GM23248 (cell line): ENCODE measurements at regions not wholly inside any gene's neighbourhood (a gene's known extent, or its start where the extent isn't known, plus 50 kb on each side); places are given as distances from the start of the nearest gene placed in this dataset.

Experiments used
- DNase-seq: peaks from one replicate; pipeline ENCODE4 v3.0.0-alpha.2; 2015
- H2AFZ ChIP-seq: fragments of 200-600 bp; sonication (generic); 2 replicates; pipeline ENCODE4 v1.6.1; 2016; ENCODE audit warnings: antibody characterized with exemption
- H3F3A ChIP-seq: fragments of 200-600 bp; sonication (generic); 2 replicates; pipeline ENCODE4 v1.6.1; 2016; ENCODE audit warnings: mild to moderate bottlenecking, antibody characterized with exemption, mixed run types; ENCODE audit not compliant: insufficient read depth
- H3K27ac ChIP-seq: fragments of 200-600 bp; sonication (generic); 2 replicates; pipeline ENCODE4 v1.5.1; 2016; ENCODE audit warnings: mild to moderate bottlenecking
- H3K27me3 ChIP-seq: fragments of 200-600 bp; sonication (generic); replicated peaks from 2 replicates; pipeline ENCODE4 v1.6.1; 2016; ENCODE audit warnings: mild to moderate bottlenecking; ENCODE audit not compliant: insufficient read depth
- H3K36me3 ChIP-seq: fragments of 200-600 bp; sonication (generic); 2 replicates; pipeline ENCODE4 v1.6.1; 2016; ENCODE audit warnings: low read depth, mild to moderate bottlenecking
- H3K4me1 ChIP-seq: fragments of 200-600 bp; sonication (generic); 2 replicates; pipeline ENCODE4 v1.6.1; 2016; ENCODE audit warnings: mild to moderate bottlenecking; ENCODE audit not compliant: insufficient read depth
- H3K4me2 ChIP-seq: fragments of 200-600 bp; sonication (generic); one replicate; pipeline ENCODE4 v1.6.1; 2016; ENCODE audit warnings: mild to moderate bottlenecking; ENCODE audit not compliant: unreplicated experiment
- H3K4me3 ChIP-seq: fragments of 200-600 bp; sonication (generic); 2 replicates; pipeline ENCODE4 v1.5.1; 2016; ENCODE audit warnings: mild to moderate bottlenecking
- H3K79me2 ChIP-seq: fragments of 200-600 bp; sonication (generic); 2 replicates; pipeline ENCODE4 v1.6.1; 2016; ENCODE audit warnings: mild to moderate bottlenecking; ENCODE audit not compliant: insufficient read depth
- H3K9ac ChIP-seq: fragments of 200-600 bp; sonication (generic); 2 replicates; pipeline ENCODE4 v1.6.1; 2016; ENCODE audit warnings: mild to moderate bottlenecking
- H3K9me2 ChIP-seq: fragments of 200-600 bp; sonication (generic); 2 replicates; pipeline ENCODE4 v1.6.1; 2016; ENCODE audit warnings: mixed run types, mild to moderate bottlenecking, moderate library complexity; ENCODE audit not compliant: insufficient read depth
- H3K9me3 ChIP-seq: fragments of 200-600 bp; sonication (generic); one replicate; pipeline ENCODE4 v1.6.1; 2017; ENCODE audit warnings: low read depth
- H4K20me1 ChIP-seq: fragments of 200-600 bp; sonication (generic); 2 replicates; pipeline ENCODE4 v1.6.0; 2016; ENCODE audit not compliant: insufficient read depth
- EZH2 ChIP-seq: fragments of 200-600 bp; sonication (generic); IDR thresholded peaks from 2 replicates; pipeline ENCODE4 v1.6.1; 2018; ENCODE audit warnings: antibody characterized with exemption, mild to moderate bottlenecking; ENCODE audit not compliant: insufficient read depth, poor library complexity, severe bottlenecking
- EZH2phosphoT487 ChIP-seq: fragments of 200-600 bp; sonication (generic); IDR thresholded peaks from 2 replicates; pipeline ENCODE4 v1.6.1; 2018; ENCODE audit warnings: antibody characterized with exemption, moderate library complexity, mild to moderate bottlenecking, low read depth; ENCODE audit not compliant: insufficient read depth
- WGBS, 2 experiments: methylation state at CpG; one replicate each; pipeline ENCODE4 v1.1.6; 2015 to 2017; ENCODE audit warnings: low lambda C conversion rate in 2 of 2, low coverage in 1 of 2; ENCODE audit errors: missing lambda C conversion rate in 2 of 2; 5-methylcytosine and 5-hydroxymethylcytosine counted together
- in situ Hi-C: fragments of 300-500 bp; cut with MboI; formaldehyde crosslinking; loops from 2 replicates; pipeline ENCODE4 v1.15.0; 2020

GRCh38 chr5:28523416-28523815, 1485.0 kb upstream of the CDH9 start:
- Histone ChIP-seq H2AFZ (no peak overlapping the region), H3F3A (no peaks in the 10 kb centered on the region), H3K27me3 (no peaks in the 10 kb centered on the region), H3K9me2 (no peaks in the 10 kb centered on the region), H3K4me1 (no peaks in the 10 kb centered on the region), H3K36me3 (no peaks in the 10 kb centered on the region), H3K4me3 (no peak overlapping the region), H3K9ac (no peak overlapping the region), H3K79me2 (no peaks in the 10 kb centered on the region), H4K20me1 (no peaks in the 10 kb centered on the region), H3K9me3 (no peaks in the 10 kb centered on the region), H3K4me2 (no peak overlapping the region), H3K27ac (no peak overlapping the region)
- 13 to 20% methylated on average over 1 of the region's 1 CpG for WGBS, 2 experiments
- TF ChIP-seq EZH2 (no peak), EZH2phosphoT487 (no peak)
- DNase-seq, result no peak
- in situ Hi-C loops, result no loop called here

DNA sequence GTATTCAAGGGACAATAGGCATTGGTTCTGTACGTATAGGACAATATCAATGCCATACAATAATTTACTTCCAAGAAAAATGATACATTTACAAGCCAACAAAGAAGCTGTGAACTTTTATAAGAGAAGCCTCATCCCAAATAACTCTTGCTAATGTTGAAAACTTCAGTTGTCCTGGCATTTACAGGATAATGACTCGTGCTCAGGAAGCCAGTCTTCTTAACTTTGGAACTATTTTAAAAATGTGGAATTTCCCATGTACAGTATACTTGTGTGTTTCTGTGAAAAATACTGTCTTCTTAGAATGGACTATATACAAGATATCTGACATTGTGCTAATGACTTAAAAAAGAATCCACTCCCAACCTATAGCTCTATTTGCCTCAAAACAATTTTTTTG, 1479.3 kb upstream of the CDH9 start:
- WGBS, 2 experiments, result 4 to 18% methylated on average over 2 of the region's 2 CpGs

DNA sequence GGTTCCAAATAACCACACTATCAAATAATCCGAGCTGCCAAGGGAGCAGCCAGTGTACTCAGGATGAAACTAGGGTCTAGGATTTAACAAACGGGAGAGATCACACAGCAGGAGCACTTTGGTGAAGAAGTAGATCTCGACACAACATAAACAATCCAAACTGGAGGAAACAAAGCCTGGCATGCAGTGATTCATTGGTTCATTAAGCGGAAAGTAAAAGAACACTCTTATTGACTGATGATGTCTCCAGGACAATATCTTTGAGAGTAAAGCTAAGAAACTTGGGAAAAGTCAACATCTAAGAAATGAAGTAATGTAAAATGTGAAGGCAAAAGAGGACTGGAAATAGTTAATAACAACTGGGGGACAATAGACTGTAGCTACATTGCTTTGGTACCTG, 1478.3 kb upstream of the CDH9 start:
- DNase-seq, result no peak
- Histone ChIP-seq H3K36me3 (no peaks in the 10 kb centered on the region), H3K4me1 (no peaks in the 10 kb centered on the region), H4K20me1 (no peaks in the 10 kb centered on the region), H3K9me2 (no peaks in the 10 kb centered on the region), H3K27ac (no peak overlapping the region), H3K4me2 (no peak overlapping the region), H3K79me2 (no peaks in the 10 kb centered on the region), H3K27me3 (no peaks in the 10 kb centered on the region), H3K9ac (no peak overlapping the region), H2AFZ (no peak overlapping the region), H3K9me3 (no peaks in the 10 kb centered on the region), H3K4me3 (no peak overlapping the region), H3F3A (no peaks in the 10 kb centered on the region)
- in situ Hi-C loops, result no loop called here
- 10% methylated on average over 4 of the region's 4 CpGs for WGBS, 2 experiments
- TF ChIP-seq EZH2 (no peak), EZH2phosphoT487 (no peak)

More for the DNA sequence above, 1479.3 kb upstream of the CDH9 start:
- Histone ChIP-seq H3K27me3 (no peaks in the 10 kb centered on the region), H3K9me2 (no peaks in the 10 kb centered on the region), H3K27ac (no peak overlapping the region), H4K20me1 (no peaks in the 10 kb centered on the region), H3K9me3 (no peaks in the 10 kb centered on the region), H3K4me1 (no peaks in the 10 kb centered on the region), H3K9ac (no peak overlapping the region), H2AFZ (no peak overlapping the region), H3K79me2 (no peaks in the 10 kb centered on the region), H3K4me3 (no peak overlapping the region), H3F3A (no peaks in the 10 kb centered on the region), H3K36me3 (no peaks in the 10 kb centered on the region), H3K4me2 (no peak overlapping the region)
- in situ Hi-C loops, result no loop called here
- TF ChIP-seq EZH2, result no peak
- TF ChIP-seq EZH2phosphoT487, result no peak
- DNase-seq, result no peak

DNA sequence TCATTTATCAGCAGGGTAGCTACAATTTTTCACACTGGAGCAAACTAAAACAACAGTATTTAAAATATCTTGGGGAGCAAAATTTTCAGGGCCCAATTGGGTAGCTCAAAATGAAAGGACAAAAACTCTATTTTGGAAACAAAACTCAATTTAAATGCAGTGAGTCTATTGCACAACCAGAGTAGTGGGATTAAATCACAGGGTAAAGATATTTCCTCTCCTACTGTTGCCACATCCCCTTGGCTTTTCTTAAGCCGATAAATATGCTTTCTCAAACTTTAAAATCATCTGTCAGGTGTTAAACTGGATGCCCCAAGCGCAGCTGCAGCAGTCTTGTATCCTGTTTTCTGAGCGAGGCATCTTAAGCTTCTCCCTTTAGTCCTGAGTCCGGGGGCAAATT, 1474.3 kb upstream of the CDH9 start:
- DNase-seq, result no peak
- Histone ChIP-seq H3K4me2 (no peak overlapping the region), H3K27ac (no peak overlapping the region), H2AFZ (no peak overlapping the region), H3K36me3 (no peaks in the 10 kb centered on the region), H3K9me2 (no peaks in the 10 kb centered on the region), H3K9ac (no peak overlapping the region), H3K4me1 (no peaks in the 10 kb centered on the region), H3K79me2 (no peaks in the 10 kb centered on the region), H3K27me3 (no peaks in the 10 kb centered on the region), H3K4me3 (no peak overlapping the region), H4K20me1 (no peaks in the 10 kb centered on the region), H3K9me3 (no peaks in the 10 kb centered on the region), H3F3A (no peaks in the 10 kb centered on the region)
- in situ Hi-C loops, result no loop called here
- WGBS, 2 experiments, result 7 to 12% methylated on average over 4 of the region's 4 CpGs
- TF ChIP-seq EZH2 (no peak), EZH2phosphoT487 (no peak)

- Histone ChIP-seq H3K4me2 (no peak overlapping the region), H4K20me1 (no peaks in the 10 kb centered on the region), H3K79me2 (no peaks in the 10 kb centered on the region), H3K9me3 (no peaks in the 10 kb centered on the region), H3K9me2 (no peaks in the 10 kb centered on the region), H3F3A (no peaks in the 10 kb centered on the region), H3K27ac (no peak overlapping the region), H3K4me3 (no peak overlapping the region), H2AFZ (no peak overlapping the region), H3K9ac (no peak overlapping the region), H3K27me3 (no peaks in the 10 kb centered on the region), H3K36me3 (no peaks in the 10 kb centered on the region), H3K4me1 (no peaks in the 10 kb centered on the region)
- TF ChIP-seq EZH2phosphoT487, result no peak
- no peak for TF ChIP-seq EZH2
- WGBS, 2 experiments, result 0% methylated on average over 1 of the region's 1 CpG
- no peak for DNase-seq
- in situ Hi-C loops, result no loop called here
Measured at GRCh38 chr5:28505121-28505520, 1466.7 kb upstream of the CDH9 start.
